Neural crest cell (in vitro differentiated cells): ENCODE measurements at regions not wholly inside any gene's neighbourhood (a gene's known extent, or its start where the extent isn't known, plus 50 kb on each side); places are given as distances from the start of the nearest gene placed in this dataset.

Source experiments
- DNase-seq: peaks from one replicate; pipeline ENCODE4 v3.0.0; 2021; ENCODE audit warnings: low read depth, mixed read lengths, low spot score
- H3K27ac Mint-ChIP-seq: one replicate; pipeline ENCODE4 v1.8.0; 2021; ENCODE audit warnings: mild to moderate bottlenecking, mixed read lengths; ENCODE audit not compliant: unreplicated experiment
- H3K27me3 Mint-ChIP-seq: 2 replicates; pipeline ENCODE4 v1.8.0; 2021; ENCODE audit warnings: low read depth, mild to moderate bottlenecking, mixed read lengths
- H3K36me3 Mint-ChIP-seq: 2 replicates; pipeline ENCODE4 v1.8.0; 2021; ENCODE audit warnings: low read depth, mild to moderate bottlenecking, mixed read lengths
- H3K4me1 Mint-ChIP-seq: 2 replicates; pipeline ENCODE4 v1.8.0; 2021; ENCODE audit warnings: mixed read lengths
- H3K4me3 Mint-ChIP-seq: one replicate; pipeline ENCODE4 v1.8.0; 2021; ENCODE audit warnings: mild to moderate bottlenecking, mixed read lengths
- H3K9me3 Mint-ChIP-seq: 2 replicates; pipeline ENCODE4 v1.8.0; 2021; ENCODE audit warnings: mixed read lengths
- CTCF ChIP-seq: fragments of 200-600 bp; sonication (generic); conservative IDR thresholded peaks from 2 replicates; pipeline ENCODE4 v1.5.0; 2021; ENCODE audit warnings: antibody characterized with exemption, mild to moderate bottlenecking

- Mint-ChIP-seq H3K27ac (no peak overlapping the region), H3K36me3 (no peaks in the 10 kb centered on the region), H3K9me3 (no peaks in the 10 kb centered on the region), H3K27me3 (no peaks in the 10 kb centered on the region), H3K4me3 (no peak overlapping the region), H3K4me1 (no peaks in the 10 kb centered on the region)
- no peak for DNase-seq
- TF ChIP-seq CTCF: no peak
Observed at GRCh38 chr2:194253528-194254259, 1403.3 kb upstream of the SLC39A10 start.

- Mint-ChIP-seq H3K4me1 (no peaks in the 10 kb centered on the region), H3K36me3 (no peaks in the 10 kb centered on the region), H3K27ac (no peak overlapping the region), H3K9me3 (no peaks in the 10 kb centered on the region), H3K27me3 (no peaks in the 10 kb centered on the region), H3K4me3 (no peak overlapping the region)
- no peak for DNase-seq
- TF ChIP-seq CTCF: no peak
Observed at GRCh38 chr2:194252127-194252526, 1404.9 kb upstream of the SLC39A10 start.

- TF ChIP-seq CTCF: no peak
- no peaks in the 10 kb centered on the region for H3K9me3 Mint-ChIP-seq
Observed at GRCh38 chr2:194232600-194232999, 1424.4 kb upstream of the SLC39A10 start.

GRCh38 chr2:194223218-194223617, 1433.8 kb upstream of the SLC39A10 start:
- no peak for DNase-seq
- Mint-ChIP-seq H3K4me3 (no peak overlapping the region), H3K36me3 (no peaks in the 10 kb centered on the region), H3K27me3 (peaks cover 3% of the 10 kb centered on the region), H3K9me3 (no peaks in the 10 kb centered on the region), H3K4me1 (no peaks in the 10 kb centered on the region), H3K27ac (no peak overlapping the region)
- no peak for TF ChIP-seq CTCF

More at GRCh38 chr2:194232600-194232999, 1424.4 kb upstream of the SLC39A10 start:
- no peak overlapping the region for H3K4me3 Mint-ChIP-seq
- H3K36me3 Mint-ChIP-seq: no peaks in the 10 kb centered on the region
- no peaks in the 10 kb centered on the region for H3K4me1 Mint-ChIP-seq
- no peak for DNase-seq
- no peak overlapping the region for H3K27ac Mint-ChIP-seq
- H3K27me3 Mint-ChIP-seq: peaks cover 26% of the 10 kb centered on the region

- Mint-ChIP-seq H3K4me1 (no peaks in the 10 kb centered on the region), H3K27me3 (no peaks in the 10 kb centered on the region), H3K36me3 (no peaks in the 10 kb centered on the region), H3K9me3 (no peaks in the 10 kb centered on the region), H3K4me3 (no peak overlapping the region), H3K27ac (no peak overlapping the region)
- no peak for TF ChIP-seq CTCF
- no peak for DNase-seq
Observed at GRCh38 chr2:194214192-194214591, 1442.8 kb upstream of the SLC39A10 start.
